GM21576 (cell line): ENCODE measurements at regions not wholly inside any gene's neighbourhood (a gene's known extent, or its start where the extent isn't known, plus 50 kb on each side); places are given as distances from the start of the nearest gene placed in this dataset.
"Not testable (repeated sequence)": the region's sequence is repeated elsewhere in the genome, so short reads cannot be mapped to it uniquely, and the experiment has no call there.

ENCODE experiments used
- ATAC-seq: cut with Tn5 transposase; IDR thresholded peaks from one replicate; pipeline ENCODE4 v1.9.1; 2021; ENCODE audit warnings: mild to moderate bottlenecking, moderate library complexity; ENCODE audit not compliant: unreplicated experiment

GRCh38 chr14:49946320-49947141 lies 53.6 kb downstream of the ARF6 start:
- ATAC-seq = no peak

- no peak for ATAC-seq
Measured at GRCh38 chr14:49947506-49947905, 54.6 kb downstream of the ARF6 start.

- ATAC-seq = no peak
Measured at GRCh38 chr14:49950275-49951228, 57.7 kb downstream of the ARF6 start.

- ATAC-seq = no peak
Measured at GRCh38 chr14:49951229-49951607, 58.3 kb downstream of the ARF6 start.

GRCh38 chr14:49951691-49952345 lies 58.9 kb downstream of the ARF6 start:
- ATAC-seq = no peak

- no peak for ATAC-seq
Measured at GRCh38 chr14:49953196-49953595, 60.3 kb downstream of the ARF6 start.

- no peak for ATAC-seq
Measured at GRCh38 chr14:49954171-49954631, 61.3 kb downstream of the ARF6 start.

- ATAC-seq = no peak
Measured at GRCh38 chr14:49955024-49955423, 62.1 kb downstream of the ARF6 start.

GRCh38 chr14:49957089-49957852 lies 64.4 kb downstream of the ARF6 start:
- ATAC-seq = no peak

GRCh38 chr14:49959822-49960408 lies 67.0 kb downstream of the ARF6 start:
- ATAC-seq = peak; percentile 45

GRCh38 chr14:49960453-49960852 lies 67.6 kb downstream of the ARF6 start:
- no peak for ATAC-seq

GRCh38 chr14:49961270-49962222 lies 68.7 kb downstream of the ARF6 start:
- peak; percentile 39 for ATAC-seq

- ATAC-seq = peak; percentile 58
Measured at GRCh38 chr14:49962621-49963020, 69.7 kb downstream of the ARF6 start.

GRCh38 chr14:49965068-49965651 lies 72.3 kb downstream of the ARF6 start:
- ATAC-seq = not testable (repeated sequence)

- no peak for ATAC-seq
Measured at GRCh38 chr14:49966304-49966809, 73.5 kb downstream of the ARF6 start.

- ATAC-seq = no peak
Measured at GRCh38 chr14:49966971-49967630, 74.2 kb downstream of the ARF6 start.

GRCh38 chr14:49969961-49970360 lies 77.1 kb downstream of the ARF6 start:
- ATAC-seq = no peak
